HK-2 (cell line): ENCODE measurements at regions not wholly inside any gene's neighbourhood (a gene's known extent, or its start where the extent isn't known, plus 50 kb on each side); places are given as distances from the start of the nearest gene placed in this dataset.
"Not testable (repeated sequence)": the region's sequence is repeated elsewhere in the genome, so short reads cannot be mapped to it uniquely, and the experiment has no call there.

Source experiments
- DNase-seq: peaks from one replicate; pipeline ENCODE4 v3.0.0-alpha.2; 2018; ENCODE audit not compliant: unreplicated experiment

GRCh38 chr9:104326912-104327311, 177.2 kb upstream of the OR13F1 start:
- DNase-seq: no peak

GRCh38 chr9:104329245-104329644, 174.8 kb upstream of the OR13F1 start:
- no peak for DNase-seq

- DNase-seq: no peak
Measured at GRCh38 chr9:104330841-104331240, 173.2 kb upstream of the OR13F1 start.

GRCh38 chr9:104334549-104334948, 169.5 kb upstream of the OR13F1 start:
- DNase-seq: no peak

- DNase-seq: no peak
Measured at GRCh38 chr9:104339692-104340091, 164.4 kb upstream of the OR13F1 start.

- no peak for DNase-seq
Measured at GRCh38 chr9:104342552-104342951, 161.5 kb upstream of the OR13F1 start.

GRCh38 chr9:104345061-104345460, 159.0 kb upstream of the OR13F1 start:
- DNase-seq: no peak

GRCh38 chr9:104350541-104350940, 153.5 kb upstream of the OR13F1 start:
- no peak for DNase-seq

GRCh38 chr9:104351726-104352125, 152.3 kb upstream of the OR13F1 start:
- DNase-seq: no peak

GRCh38 chr9:104361207-104361606, 142.9 kb upstream of the OR13F1 start:
- no peak for DNase-seq

- no peak for DNase-seq
Measured at GRCh38 chr9:104362912-104363472, 141.1 kb upstream of the OR13F1 start.

- no peak for DNase-seq
Measured at GRCh38 chr9:104367507-104367906, 136.6 kb upstream of the OR13F1 start.

- not testable (repeated sequence) for DNase-seq
Measured at GRCh38 chr9:104368318-104368717, 135.7 kb upstream of the OR13F1 start.

- no peak for DNase-seq
Measured at GRCh38 chr9:104374711-104375110, 129.4 kb upstream of the OR13F1 start.

GRCh38 chr9:104386013-104386412, 118.0 kb upstream of the OR13F1 start:
- DNase-seq: no peak

GRCh38 chr9:104386425-104387069, 117.5 kb upstream of the OR13F1 start:
- no peak for DNase-seq

GRCh38 chr9:104388071-104388470, 116.0 kb upstream of the OR13F1 start:
- DNase-seq: no peak

- DNase-seq: no peak
Measured at GRCh38 chr9:104389341-104389740, 114.7 kb upstream of the OR13F1 start.

- DNase-seq: not testable (repeated sequence)
Measured at GRCh38 chr9:104394901-104395300, 109.2 kb upstream of the OR13F1 start.

GRCh38 chr9:104412238-104412637, 91.8 kb upstream of the OR13F1 start:
- DNase-seq: no peak

GRCh38 chr9:104416470-104416869, 87.6 kb upstream of the OR13F1 start:
- DNase-seq: no peak

GRCh38 chr9:104417296-104417695, 86.8 kb upstream of the OR13F1 start:
- no peak for DNase-seq

GRCh38 chr9:104429031-104429546, 75.0 kb upstream of the OR13F1 start:
- no peak for DNase-seq

GRCh38 chr9:104435059-104435458, 69.0 kb upstream of the OR13F1 start:
- no peak for DNase-seq
